Cardiac fibroblast (primary cell): ENCODE measurements at regions not wholly inside any gene's neighbourhood (a gene's known extent, or its start where the extent isn't known, plus 50 kb on each side); places are given as distances from the start of the nearest gene placed in this dataset.

Source experiments
- DNase-seq, 2 donors: peaks; one replicate each; pipeline versions ENCODE4 v3.0.0 to v3.0.0-alpha.2; 2010; ENCODE audit warnings: low read depth in 2 of 2
- H3K4me3 ChIP-seq, 2 donors: replicated peaks in 1 of 2; 1 replicate in 1 of 2; 2 replicates in 1 of 2; pipeline ENCODE4 v1.5.1; 2011; ENCODE audit warnings: low read depth in 2 of 2, low read length in 2 of 2, mild to moderate bottlenecking in 2 of 2, moderate library complexity in 1 of 2
- TF ChIP-seq, protein P1 (sequence below): IDR thresholded peaks from one replicate; pipeline ENCODE4 v1.5.1; 2011; ENCODE audit warnings: low read depth, mild to moderate bottlenecking, low read length, inconsistent platforms

DNA sequence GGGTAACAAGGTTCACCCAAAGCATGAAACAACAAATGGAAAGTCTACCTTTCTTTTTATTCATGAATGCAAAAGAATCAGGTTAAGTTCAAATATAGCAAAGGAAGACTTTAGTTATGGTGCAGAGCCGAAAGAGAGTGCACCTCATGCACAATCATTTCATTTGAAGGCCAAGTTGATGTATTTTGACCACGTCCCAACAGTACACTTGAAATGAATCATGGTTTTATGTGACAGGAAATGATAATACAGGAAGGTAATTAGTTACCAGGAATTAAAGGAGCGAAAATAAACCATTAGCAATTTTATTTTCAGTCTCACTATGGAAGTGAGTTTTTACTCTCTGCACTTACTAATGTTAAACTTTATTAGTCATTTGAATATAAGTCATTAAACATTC is 281.2 kb upstream of the DIAPH2 start:
- TF ChIP-seq, protein P1, sequence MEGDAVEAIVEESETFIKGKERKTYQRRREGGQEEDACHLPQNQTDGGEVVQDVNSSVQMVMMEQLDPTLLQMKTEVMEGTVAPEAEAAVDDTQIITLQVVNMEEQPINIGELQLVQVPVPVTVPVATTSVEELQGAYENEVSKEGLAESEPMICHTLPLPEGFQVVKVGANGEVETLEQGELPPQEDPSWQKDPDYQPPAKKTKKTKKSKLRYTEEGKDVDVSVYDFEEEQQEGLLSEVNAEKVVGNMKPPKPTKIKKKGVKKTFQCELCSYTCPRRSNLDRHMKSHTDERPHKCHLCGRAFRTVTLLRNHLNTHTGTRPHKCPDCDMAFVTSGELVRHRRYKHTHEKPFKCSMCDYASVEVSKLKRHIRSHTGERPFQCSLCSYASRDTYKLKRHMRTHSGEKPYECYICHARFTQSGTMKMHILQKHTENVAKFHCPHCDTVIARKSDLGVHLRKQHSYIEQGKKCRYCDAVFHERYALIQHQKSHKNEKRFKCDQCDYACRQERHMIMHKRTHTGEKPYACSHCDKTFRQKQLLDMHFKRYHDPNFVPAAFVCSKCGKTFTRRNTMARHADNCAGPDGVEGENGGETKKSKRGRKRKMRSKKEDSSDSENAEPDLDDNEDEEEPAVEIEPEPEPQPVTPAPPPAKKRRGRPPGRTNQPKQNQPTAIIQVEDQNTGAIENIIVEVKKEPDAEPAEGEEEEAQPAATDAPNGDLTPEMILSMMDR: no peak

DNA sequence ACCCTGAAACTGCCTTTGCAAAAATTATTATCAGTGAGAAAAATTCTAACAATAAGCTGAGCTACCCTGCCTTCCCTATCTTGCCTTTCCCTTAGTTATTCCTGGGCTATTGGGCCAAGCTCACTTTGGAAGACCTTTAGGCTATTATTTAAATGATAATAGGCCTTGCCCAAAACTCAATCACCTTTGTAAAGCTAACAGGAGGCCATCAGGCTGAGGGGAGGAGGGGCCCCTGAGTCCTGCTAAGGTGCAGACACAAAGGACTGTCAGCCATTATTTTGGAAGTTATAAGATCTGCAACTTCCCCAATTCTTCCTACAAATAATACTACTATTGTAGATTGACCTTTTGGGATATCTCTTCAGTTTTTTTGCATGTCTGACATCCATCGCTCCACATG is 278.8 kb upstream of the DIAPH2 start:
- TF ChIP-seq, protein P1: no peak
- no peak for DNase-seq
- no peak overlapping the region for H3K4me3 ChIP-seq

More for the DNA sequence above, 281.2 kb upstream of the DIAPH2 start:
- DNase-seq: no peak
- no peak overlapping the region for H3K4me3 ChIP-seq

DNA sequence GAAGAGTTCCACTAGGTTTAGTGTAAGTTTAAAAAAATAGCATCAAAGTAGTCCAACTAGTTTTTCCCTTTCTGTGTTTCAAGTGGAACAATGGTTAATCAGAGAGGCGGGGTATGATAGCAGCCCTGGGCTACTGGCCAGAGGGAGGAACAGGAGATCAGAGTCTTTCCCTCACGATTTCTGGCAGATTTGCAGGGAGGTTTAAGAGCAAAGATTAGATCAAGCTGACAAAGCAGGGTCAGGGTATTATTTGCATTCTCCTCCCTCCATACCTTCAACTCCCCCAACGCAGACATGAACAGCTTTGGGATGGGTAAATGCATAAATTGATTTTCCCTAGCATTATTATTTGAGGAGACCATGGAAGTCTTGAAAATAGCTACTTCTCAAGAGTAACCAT is 277.6 kb upstream of the DIAPH2 start:
- H3K4me3 ChIP-seq: no peak overlapping the region
- TF ChIP-seq, protein P1: no peak
- DNase-seq: peak; percentile 43 to 46

DNA sequence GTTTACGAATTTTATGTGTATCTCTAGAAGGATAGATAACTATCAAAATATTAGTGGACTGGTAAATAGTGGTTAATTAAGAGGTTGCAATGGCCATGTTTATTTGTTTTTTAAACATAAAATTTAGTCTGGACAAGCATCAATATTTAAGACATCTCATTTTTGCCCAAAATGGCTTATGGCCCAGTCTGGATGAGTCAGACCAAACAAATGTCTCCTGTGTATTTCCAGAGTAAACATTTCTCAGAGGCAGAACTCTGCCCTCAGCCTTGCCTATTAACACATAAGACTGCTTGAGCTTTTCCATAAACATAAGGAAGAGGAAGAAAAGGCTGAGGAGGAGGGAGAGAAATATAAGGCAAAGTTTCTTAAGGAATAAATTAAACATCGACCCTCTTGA is 277.1 kb upstream of the DIAPH2 start:
- TF ChIP-seq, protein P1: no peak
- H3K4me3 ChIP-seq: no peak overlapping the region
- peak; percentile 76 to 77 for DNase-seq

DNA sequence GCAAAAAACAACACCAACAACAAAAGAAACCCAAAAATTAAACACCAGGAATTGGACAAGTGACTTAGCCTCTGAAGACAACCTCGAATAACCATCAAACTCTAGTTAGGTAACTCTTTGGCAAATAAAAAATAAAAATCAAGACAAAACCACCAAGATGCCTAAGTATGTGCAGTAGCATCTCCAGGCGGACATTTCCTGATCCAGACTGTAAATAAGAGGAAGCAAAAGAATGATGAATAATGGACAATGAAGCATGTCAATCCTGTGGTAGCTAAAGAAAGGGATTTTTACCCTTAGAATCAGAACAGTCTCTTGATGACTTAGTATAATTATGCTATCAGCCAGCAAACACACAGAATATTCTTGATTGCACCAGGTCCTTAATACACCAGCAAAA is 276.7 kb upstream of the DIAPH2 start:
- DNase-seq: no peak
- TF ChIP-seq, protein P1: no peak
- H3K4me3 ChIP-seq: no peak overlapping the region

DNA sequence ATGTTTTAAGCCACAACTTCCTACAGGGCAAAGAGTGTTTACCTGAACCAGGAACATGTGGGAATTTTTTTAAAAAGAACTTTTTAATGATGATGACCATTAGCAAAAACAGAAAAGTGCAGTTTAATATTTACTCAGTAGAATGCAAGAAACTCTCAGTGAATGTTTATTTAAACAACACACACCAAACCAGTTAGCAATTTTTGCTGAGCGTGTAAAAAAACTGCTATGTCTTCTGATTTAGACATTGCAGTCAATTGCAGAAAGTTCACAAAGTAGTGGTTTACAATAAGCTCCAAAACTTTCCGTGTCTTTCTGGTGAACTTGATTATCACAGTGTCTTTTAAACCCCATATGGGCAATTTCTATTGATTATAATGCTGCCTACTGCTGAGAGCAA is 273.7 kb upstream of the DIAPH2 start:
- TF ChIP-seq, protein P1: no peak
- H3K4me3 ChIP-seq: no peak overlapping the region
- DNase-seq: no peak

DNA sequence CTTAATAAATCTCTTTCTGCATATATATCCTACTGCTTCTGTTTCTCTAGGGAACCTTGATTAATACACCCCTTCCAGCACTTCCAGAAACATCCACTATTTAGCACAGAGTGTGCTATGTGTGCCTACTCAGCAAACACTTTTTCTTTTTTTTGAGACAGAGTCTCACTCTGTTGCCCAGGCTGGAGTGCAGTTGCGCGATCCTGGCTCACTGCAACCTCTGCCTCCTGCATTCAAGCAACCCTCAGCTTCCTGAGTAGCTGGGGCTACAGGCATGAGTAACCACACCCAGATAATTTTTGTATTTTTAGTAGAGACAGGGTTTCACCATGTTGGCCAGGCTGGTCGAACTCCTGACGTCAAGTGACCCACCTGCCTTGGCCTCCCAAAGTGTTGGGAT is 266.9 kb upstream of the DIAPH2 start:
- TF ChIP-seq, protein P1: no peak
- no peak overlapping the region for H3K4me3 ChIP-seq
- no peak for DNase-seq
